ENCODE measurements at regions not wholly inside any gene's neighbourhood (a gene's known extent, or its start where the extent isn't known, plus 50 kb on each side); places are given as distances from the start of the nearest gene placed in this dataset.
A peak's percentile ranks its signal among the peaks of the same experiment; 100 is the strongest.
"Not testable (repeated sequence)": the region's sequence is repeated elsewhere in the genome, so short reads cannot be mapped to it uniquely, and the experiment has no call there.

GRCh38 chr4:137794764-137795254 lies 262.5 kb upstream of the PCDH18 start:
- no peak for DNase-seq (ENCODE audit: extremely low spot score, unreplicated experiment)
- no peaks in the 10 kb centered on the region for H3K27me3 Mint-ChIP-seq (ENCODE audit: unreplicated experiment)
- no peak overlapping the region for H3K27ac Mint-ChIP-seq (ENCODE audit: unreplicated experiment)
- H3K36me3 Mint-ChIP-seq (ENCODE audit: unreplicated experiment), result no peaks in the 10 kb centered on the region
- no peak for TF ChIP-seq CTCF (IDR thresholded peaks at IDR 0.05)
- H3K4me1 Mint-ChIP-seq (ENCODE audit: unreplicated experiment), result no peaks in the 10 kb centered on the region
- H3K9me3 Mint-ChIP-seq (ENCODE audit: unreplicated experiment), result no peaks in the 10 kb centered on the region
- no peak overlapping the region for H3K4me3 Mint-ChIP-seq (ENCODE audit: unreplicated experiment)

GRCh38 chr4:137789263-137789662 lies 257.0 kb upstream of the PCDH18 start:
- not testable (repeated sequence) for H3K27me3 Mint-ChIP-seq (ENCODE audit: unreplicated experiment); H3K4me3 Mint-ChIP-seq (ENCODE audit: unreplicated experiment); H3K36me3 Mint-ChIP-seq (ENCODE audit: unreplicated experiment); H3K27ac Mint-ChIP-seq (ENCODE audit: unreplicated experiment); H3K4me1 Mint-ChIP-seq (ENCODE audit: unreplicated experiment); H3K9me3 Mint-ChIP-seq (ENCODE audit: unreplicated experiment); DNase-seq (ENCODE audit: extremely low spot score, unreplicated experiment)

- not testable (repeated sequence) for H3K4me3 Mint-ChIP-seq (ENCODE audit: unreplicated experiment); H3K36me3 Mint-ChIP-seq (ENCODE audit: unreplicated experiment); H3K27ac Mint-ChIP-seq (ENCODE audit: unreplicated experiment); DNase-seq (ENCODE audit: extremely low spot score, unreplicated experiment); H3K4me1 Mint-ChIP-seq (ENCODE audit: unreplicated experiment); H3K27me3 Mint-ChIP-seq (ENCODE audit: unreplicated experiment)
- peaks cover 14% of the 10 kb centered on the region for H3K9me3 Mint-ChIP-seq (ENCODE audit: unreplicated experiment)
Observed at GRCh38 chr4:137783923-137784322, 251.6 kb upstream of the PCDH18 start.

- peaks cover 2% of the 10 kb centered on the region for H3K36me3 Mint-ChIP-seq (ENCODE audit: unreplicated experiment)
- peaks cover 3% of the 10 kb centered on the region for H3K9me3 Mint-ChIP-seq (ENCODE audit: unreplicated experiment)
- H3K4me1 Mint-ChIP-seq (ENCODE audit: unreplicated experiment), result peaks cover 27% of the 10 kb centered on the region
- no peak for DNase-seq (ENCODE audit: extremely low spot score, unreplicated experiment)
- no peaks in the 10 kb centered on the region for H3K27me3 Mint-ChIP-seq (ENCODE audit: unreplicated experiment)
- TF ChIP-seq CTCF (IDR thresholded peaks at IDR 0.05), result no peak
- H3K27ac Mint-ChIP-seq (ENCODE audit: unreplicated experiment), result peak overlapping the region; percentile 80
- H3K4me3 Mint-ChIP-seq (ENCODE audit: unreplicated experiment), result no peak overlapping the region
Observed at GRCh38 chr4:137775701-137776100, 243.4 kb upstream of the PCDH18 start.

GRCh38 chr4:137774501-137774900 lies 242.2 kb upstream of the PCDH18 start:
- TF ChIP-seq CTCF (IDR thresholded peaks at IDR 0.05), result no peak
- Mint-ChIP-seq H3K4me3 (ENCODE audit: unreplicated experiment) (no peak overlapping the region), H3K27ac (ENCODE audit: unreplicated experiment) (peak overlapping the region; percentile 80), H3K9me3 (ENCODE audit: unreplicated experiment) (no peaks in the 10 kb centered on the region), H3K36me3 (ENCODE audit: unreplicated experiment) (peaks cover 2% of the 10 kb centered on the region), H3K4me1 (ENCODE audit: unreplicated experiment) (peaks cover 27% of the 10 kb centered on the region), H3K27me3 (ENCODE audit: unreplicated experiment) (no peaks in the 10 kb centered on the region)
- DNase-seq (ENCODE audit: extremely low spot score, unreplicated experiment), result no peak

GRCh38 chr4:137768881-137769280 lies 236.6 kb upstream of the PCDH18 start:
- Mint-ChIP-seq H3K4me3 (ENCODE audit: unreplicated experiment) (no peak overlapping the region), H3K9me3 (ENCODE audit: unreplicated experiment) (peaks cover 8% of the 10 kb centered on the region), H3K4me1 (ENCODE audit: unreplicated experiment) (peaks cover 21% of the 10 kb centered on the region), H3K36me3 (ENCODE audit: unreplicated experiment) (peaks cover 2% of the 10 kb centered on the region), H3K27me3 (ENCODE audit: unreplicated experiment) (no peaks in the 10 kb centered on the region), H3K27ac (ENCODE audit: unreplicated experiment) (no peak overlapping the region)
- no peak for TF ChIP-seq CTCF (IDR thresholded peaks at IDR 0.05)
- no peak for DNase-seq (ENCODE audit: extremely low spot score, unreplicated experiment)
